ENCODE measurements at regions not wholly inside any gene's neighbourhood (a gene's known extent, or its start where the extent isn't known, plus 50 kb on each side); places are given as distances from the start of the nearest gene placed in this dataset.

DNA sequence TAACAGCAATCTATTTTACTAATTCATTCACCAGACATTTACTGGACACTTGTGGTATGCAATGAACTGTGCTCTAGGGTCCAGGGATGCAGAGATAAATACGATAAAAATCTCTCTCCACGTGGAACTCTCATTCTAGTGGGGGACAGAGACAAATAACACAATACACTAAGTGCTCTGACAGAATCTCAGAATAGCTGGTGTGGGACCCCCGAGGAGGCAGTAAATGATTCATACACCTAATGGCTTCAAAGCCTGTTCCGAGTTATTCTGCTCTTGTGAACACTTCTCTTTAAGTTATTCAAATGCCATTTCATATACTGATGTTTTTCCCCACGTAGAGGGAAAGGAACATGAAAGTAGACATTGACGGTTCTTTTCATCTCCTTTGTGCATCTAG is 302.0 kb upstream of the PDE4D start:
- H3K27me3 ChIP-seq = no peaks in the 10 kb centered on the region
- no peaks in the 10 kb centered on the region for H3K9me3 ChIP-seq
- H3K4me3 ChIP-seq = no peak overlapping the region
- TF ChIP-seq, protein P1, sequence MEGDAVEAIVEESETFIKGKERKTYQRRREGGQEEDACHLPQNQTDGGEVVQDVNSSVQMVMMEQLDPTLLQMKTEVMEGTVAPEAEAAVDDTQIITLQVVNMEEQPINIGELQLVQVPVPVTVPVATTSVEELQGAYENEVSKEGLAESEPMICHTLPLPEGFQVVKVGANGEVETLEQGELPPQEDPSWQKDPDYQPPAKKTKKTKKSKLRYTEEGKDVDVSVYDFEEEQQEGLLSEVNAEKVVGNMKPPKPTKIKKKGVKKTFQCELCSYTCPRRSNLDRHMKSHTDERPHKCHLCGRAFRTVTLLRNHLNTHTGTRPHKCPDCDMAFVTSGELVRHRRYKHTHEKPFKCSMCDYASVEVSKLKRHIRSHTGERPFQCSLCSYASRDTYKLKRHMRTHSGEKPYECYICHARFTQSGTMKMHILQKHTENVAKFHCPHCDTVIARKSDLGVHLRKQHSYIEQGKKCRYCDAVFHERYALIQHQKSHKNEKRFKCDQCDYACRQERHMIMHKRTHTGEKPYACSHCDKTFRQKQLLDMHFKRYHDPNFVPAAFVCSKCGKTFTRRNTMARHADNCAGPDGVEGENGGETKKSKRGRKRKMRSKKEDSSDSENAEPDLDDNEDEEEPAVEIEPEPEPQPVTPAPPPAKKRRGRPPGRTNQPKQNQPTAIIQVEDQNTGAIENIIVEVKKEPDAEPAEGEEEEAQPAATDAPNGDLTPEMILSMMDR (IDR thresholded peaks at IDR 0.05) = no peak
- peaks cover 0 to 18% (median 3%) of the 10 kb centered on the region in 4 donors for H3K4me1 ChIP-seq
- no peaks in the 10 kb centered on the region for H3K36me3 ChIP-seq
- H3K27ac ChIP-seq = no peak overlapping the region
- DNase-seq = no peak
- intact Hi-C loops (cut with DNase I; ENCODE audit: low total_unique reads) = no loop called here

DNA sequence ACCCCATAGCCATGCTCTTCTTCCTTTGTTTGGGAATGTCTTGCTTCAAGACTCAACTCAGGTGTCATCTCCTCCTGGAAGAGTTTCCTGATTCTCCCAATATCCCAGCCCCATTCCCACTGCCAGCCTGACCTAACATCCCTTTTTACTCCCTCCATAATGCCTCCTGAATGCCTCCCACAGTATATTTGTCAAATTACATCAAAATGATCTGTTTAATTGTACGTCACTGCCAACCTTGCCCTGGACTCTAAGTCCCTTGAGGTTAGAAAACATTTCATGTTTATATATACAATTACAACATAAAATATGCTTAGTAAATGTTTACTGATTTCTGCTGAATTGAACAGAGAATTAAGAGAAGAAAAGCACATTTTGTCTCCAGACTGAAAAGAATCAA is 301.6 kb upstream of the PDE4D start:
- DNase-seq = no peak
- intact Hi-C loops (cut with DNase I; ENCODE audit: low total_unique reads) = no loop called here
- Histone ChIP-seq H3K36me3 (no peaks in the 10 kb centered on the region), H3K4me1 (peaks cover 0 to 18% (median 3%) of the 10 kb centered on the region in 4 donors), H3K4me3 (no peak overlapping the region), H3K9me3 (no peaks in the 10 kb centered on the region), H3K27me3 (no peaks in the 10 kb centered on the region), H3K27ac (no peak overlapping the region)
- TF ChIP-seq, protein P1 (IDR thresholded peaks at IDR 0.05) = no peak

DNA sequence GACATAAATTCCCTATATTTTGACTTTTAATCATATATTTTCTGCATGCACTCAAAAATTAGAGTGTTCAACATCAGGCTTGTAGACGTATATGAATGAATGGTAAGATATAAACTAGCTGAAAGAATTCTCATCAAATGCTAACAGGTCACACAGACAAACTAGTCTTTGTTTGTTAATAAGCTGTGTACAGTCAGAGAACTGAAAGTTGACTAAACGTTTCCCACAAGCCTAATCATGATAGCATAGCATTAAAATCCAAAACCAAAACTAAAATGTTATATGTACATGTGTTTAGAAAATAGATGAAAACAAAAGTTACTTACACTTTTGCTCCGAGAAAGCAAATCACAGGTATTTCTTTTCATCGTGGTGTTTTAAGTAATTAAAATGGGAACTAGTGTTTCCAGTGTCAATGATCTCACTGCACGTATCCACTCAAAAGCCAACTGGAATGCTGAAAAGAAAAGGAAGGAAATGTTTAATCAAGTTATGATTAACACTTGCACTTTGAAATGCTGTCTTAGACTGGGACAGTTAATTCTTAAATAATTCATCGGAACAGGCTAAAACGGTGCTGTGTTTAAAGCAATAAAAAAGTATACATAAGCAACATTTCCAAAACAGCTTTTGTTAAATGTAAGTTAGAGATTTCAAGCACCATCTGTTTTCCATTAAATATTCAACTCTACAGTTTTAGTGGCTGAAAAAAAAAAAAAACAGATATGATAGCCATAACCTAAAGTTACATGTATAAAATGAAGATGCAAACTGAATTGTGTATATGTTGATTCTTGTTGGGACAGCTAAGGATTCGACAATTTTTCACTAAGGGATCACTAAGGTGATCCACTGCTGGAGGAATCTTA is 291.9 kb upstream of the PDE4D start:
- Histone ChIP-seq H3K4me1 (no peaks in the 10 kb centered on the region), H3K36me3 (peaks cover 4 to 12% (median 5%) of the 10 kb centered on the region in 3 donors), H3K9me3 (no peaks in the 10 kb centered on the region), H3K27me3 (no peaks in the 10 kb centered on the region), H3K4me3 (no peak overlapping the region), H3K27ac (no peak overlapping the region)
- intact Hi-C loops (cut with DNase I; ENCODE audit: low total_unique reads) = no loop called here
- no peak for DNase-seq
- TF ChIP-seq, protein P1 (IDR thresholded peaks at IDR 0.05) = no peak

DNA sequence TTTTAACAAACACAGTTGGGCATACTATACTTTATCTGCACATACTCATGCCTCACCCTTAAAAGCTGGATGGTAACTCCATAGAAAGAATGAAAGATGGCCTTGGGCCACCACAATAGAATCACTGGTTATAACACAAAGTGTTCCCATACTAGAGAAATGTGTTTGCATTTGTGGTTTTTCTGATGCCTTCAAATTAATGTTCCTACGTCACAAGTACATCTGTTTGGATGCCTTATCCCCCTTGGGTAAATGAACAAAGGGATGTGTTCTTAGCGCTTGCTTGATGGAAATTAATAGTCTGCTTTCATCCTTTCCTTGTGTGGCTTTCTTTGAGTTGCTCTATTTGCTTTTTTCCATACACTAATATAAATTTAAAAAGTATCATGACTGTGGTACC is 291.1 kb upstream of the PDE4D start:
- no peak overlapping the region for H3K27ac ChIP-seq

DNA sequence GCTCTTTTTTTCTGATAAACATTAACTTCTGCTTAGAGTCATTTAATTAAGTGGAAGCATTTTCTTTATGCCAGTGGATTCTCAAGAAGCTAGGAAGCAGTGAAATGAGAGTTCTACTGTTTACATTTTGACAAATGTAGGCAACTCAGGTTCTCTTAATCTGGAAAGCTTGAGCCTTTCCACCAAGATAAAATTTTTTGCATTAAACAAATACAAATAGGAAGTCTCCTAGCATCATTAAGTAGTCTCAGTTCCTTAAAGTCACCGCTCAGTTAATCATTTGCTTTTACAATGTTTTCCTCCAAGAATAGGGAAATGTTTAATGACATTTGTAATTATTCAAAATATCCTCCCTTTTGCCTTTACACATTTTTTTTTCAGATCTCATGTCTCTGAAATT is 290.4 kb upstream of the PDE4D start:
- Histone ChIP-seq H3K36me3 (peaks cover 4 to 12% (median 5%) of the 10 kb centered on the region in 3 donors), H3K9me3 (no peaks in the 10 kb centered on the region), H3K4me3 (no peak overlapping the region), H3K4me1 (peaks cover 0 to 2% (median 0%) of the 10 kb centered on the region in 4 donors), H3K27me3 (no peaks in the 10 kb centered on the region), H3K27ac (no peak overlapping the region)
- intact Hi-C loops (cut with DNase I; ENCODE audit: low total_unique reads) = no loop called here
- TF ChIP-seq, protein P1 (IDR thresholded peaks at IDR 0.05) = no peak
- DNase-seq = no peak

More for the DNA sequence above, 291.1 kb upstream of the PDE4D start:
- no peak for DNase-seq
- no peaks in the 10 kb centered on the region for H3K4me1 ChIP-seq
- TF ChIP-seq, protein P1 (IDR thresholded peaks at IDR 0.05) = no peak
- no peaks in the 10 kb centered on the region for H3K27me3 ChIP-seq
- H3K9me3 ChIP-seq = no peaks in the 10 kb centered on the region
- no peak overlapping the region for H3K4me3 ChIP-seq
- intact Hi-C loops (cut with DNase I; ENCODE audit: low total_unique reads) = no loop called here
- H3K36me3 ChIP-seq = peaks cover 4 to 12% (median 5%) of the 10 kb centered on the region in 3 donors
